GM23338 (cell line): ENCODE measurements at regions not wholly inside any gene's neighbourhood (a gene's known extent, or its start where the extent isn't known, plus 50 kb on each side); places are given as distances from the start of the nearest gene placed in this dataset.

Experiments used
- ATAC-seq: fragments of 200-7000 bp; cut with Tn5 transposase; 3 replicates; pipeline ENCODE4 v1.9.1; 2020
- DNase-seq: peaks from one replicate; pipeline ENCODE4 v3.0.0-alpha.2; 2015; ENCODE audit warnings: low spot score
- H2AFZ ChIP-seq: fragments of 200-600 bp; sonication (generic); 2 replicates; pipeline ENCODE4 v1.8.0; 2016; ENCODE audit warnings: antibody characterized with exemption, mild to moderate bottlenecking, moderate library complexity
- H3F3A ChIP-seq: fragments of 200-600 bp; sonication (generic); replicated peaks from 2 replicates; pipeline ENCODE4 v1.8.0; 2017; ENCODE audit warnings: antibody characterized with exemption, mixed run types, low read depth
- H3K27ac ChIP-seq: fragments of 200-600 bp; sonication (generic); 2 replicates; pipeline ENCODE4 v1.6.1; 2016; ENCODE audit warnings: low read depth
- H3K27me3 ChIP-seq: fragments of 200-600 bp; sonication (generic); 2 replicates; pipeline ENCODE4 v1.8.0; 2016; ENCODE audit warnings: mild to moderate bottlenecking, mixed run types, moderate library complexity; ENCODE audit not compliant: insufficient read depth
- H3K36me3 ChIP-seq: fragments of 200-600 bp; sonication (generic); 2 replicates; pipeline ENCODE4 v1.8.0; 2016; ENCODE audit warnings: mild to moderate bottlenecking; ENCODE audit not compliant: insufficient read depth
- H3K4me1 ChIP-seq: fragments of 200-600 bp; sonication (generic); 2 replicates; pipeline ENCODE4 v1.8.0; 2016; ENCODE audit warnings: mild to moderate bottlenecking, moderate library complexity; ENCODE audit not compliant: insufficient read depth
- H3K4me2 ChIP-seq: fragments of 200-600 bp; sonication (generic); 2 replicates; pipeline ENCODE4 v1.7.1; 2017; ENCODE audit warnings: mixed run types
- H3K4me3 ChIP-seq: fragments of 200-600 bp; sonication (generic); 2 replicates; pipeline ENCODE4 v1.6.1; 2016; ENCODE audit warnings: mixed run types
- H3K79me2 ChIP-seq: fragments of 200-600 bp; sonication (generic); replicated peaks from 2 replicates; pipeline ENCODE4 v1.8.0; 2017; ENCODE audit warnings: mild to moderate bottlenecking; ENCODE audit not compliant: insufficient read depth
- H3K9me2 ChIP-seq: fragments of 200-600 bp; sonication (generic); 2 replicates; pipeline ENCODE4 v1.8.0; 2017; ENCODE audit not compliant: insufficient read depth
- H4K20me1 ChIP-seq: fragments of 200-600 bp; sonication (generic); replicated peaks from 2 replicates; pipeline ENCODE4 v1.8.0; 2017; ENCODE audit warnings: mild to moderate bottlenecking; ENCODE audit not compliant: insufficient read depth
- H3K27ac Mint-ChIP-seq: 2 replicates; pipeline ENCODE4 v1.8.0; 2020; ENCODE audit warnings: inconsistent platforms, mild to moderate bottlenecking, moderate library complexity, mixed read lengths
- H3K27me3 Mint-ChIP-seq: 3 replicates; pipeline ENCODE4 v1.8.0; 2022; ENCODE audit warnings: low read depth, mild to moderate bottlenecking, moderate library complexity, mixed read lengths, inconsistent platforms; ENCODE audit not compliant: insufficient read depth, poor library complexity
- H3K36me3 Mint-ChIP-seq: 3 replicates; pipeline ENCODE4 v1.8.0; 2021; ENCODE audit warnings: low read depth, mild to moderate bottlenecking, inconsistent platforms, moderate library complexity, mixed read lengths
- H3K4me1 Mint-ChIP-seq: 3 replicates; pipeline ENCODE4 v1.8.0; 2020; ENCODE audit warnings: mild to moderate bottlenecking, inconsistent platforms, mixed read lengths
- H3K4me3 Mint-ChIP-seq: 3 replicates; pipeline ENCODE4 v1.8.0; 2021; ENCODE audit warnings: moderate library complexity, mild to moderate bottlenecking, inconsistent platforms, mixed read lengths
- H3K9me3 Mint-ChIP-seq: 3 replicates; pipeline ENCODE4 v1.8.0; 2020; ENCODE audit warnings: moderate library complexity, mild to moderate bottlenecking, inconsistent platforms, mixed read lengths
- EZH2phosphoT487 ChIP-seq: fragments of 200-600 bp; sonication (generic); IDR thresholded peaks from one replicate; pipeline ENCODE4 v1.8.1; 2018; ENCODE audit warnings: antibody characterized with exemption; ENCODE audit not compliant: unreplicated experiment
- JUNB ChIP-seq: IDR thresholded peaks from one replicate; pipeline ENCODE4 v1.6.1; 2016; ENCODE audit warnings: antibody characterized with exemption; ENCODE audit not compliant: unreplicated experiment
- NANOG ChIP-seq: IDR thresholded peaks from 2 replicates; pipeline ENCODE4 v1.6.1; 2016; ENCODE audit warnings: antibody characterized with exemption, borderline replicate concordance
- POLR2AphosphoS5 ChIP-seq: IDR thresholded peaks from 2 replicates; pipeline ENCODE4 v1.6.1; 2016; ENCODE audit warnings: antibody characterized with exemption, low read depth
- STAT1 ChIP-seq: IDR thresholded peaks from one replicate; pipeline ENCODE4 v1.6.1; 2016; ENCODE audit warnings: antibody characterized with exemption; ENCODE audit not compliant: unreplicated experiment
- ZNF114 ChIP-seq: fragments of 250-450 bp; sonication (Bioruptor Pico); IDR thresholded peaks from 2 replicates; pipeline ENCODE4 v1.5.0; 2020; ENCODE audit warnings: mild to moderate bottlenecking, moderate library complexity
- ZNF331 ChIP-seq: fragments of 250-450 bp; sonication (Bioruptor Pico); IDR thresholded peaks from 2 replicates; pipeline ENCODE4 v1.5.0; 2020; ENCODE audit warnings: low read depth, mild to moderate bottlenecking, moderate library complexity
- TF ChIP-seq, protein P1 (sequence below): IDR thresholded peaks from 2 replicates; pipeline ENCODE4 v1.6.1; 2016; ENCODE audit warnings: antibody characterized with exemption
- TF ChIP-seq, protein P2 (sequence below): IDR thresholded peaks from one replicate; pipeline ENCODE4 v1.6.1; 2018; ENCODE audit warnings: antibody characterized with exemption; ENCODE audit not compliant: unreplicated experiment
- TF ChIP-seq, protein P3 (sequence below), 2 experiments: fragments of 200-600 bp in 1 of 2; sonication (generic) in 1 of 2; conservative IDR thresholded peaks; 2 replicates each; pipeline versions ENCODE4 v1.5.1 to v1.6.1; 2016 to 2017; ENCODE audit warnings: antibody characterized with exemption in 2 of 2, low read depth in 2 of 2, mild to moderate bottlenecking in 2 of 2, moderate library complexity in 1 of 2

- Histone ChIP-seq H3K27me3 (peaks cover 13% of the 10 kb centered on the region; the same call in 1 of the 2 replicates), H3K27ac (no peak overlapping the region), H3K4me3 (no peak overlapping the region), H3K36me3 (no peaks in the 10 kb centered on the region), H3K9me2 (no peaks in the 10 kb centered on the region), H4K20me1 (no peaks in the 10 kb centered on the region), H3K79me2 (no peaks in the 10 kb centered on the region), H2AFZ (no peak overlapping the region), H3F3A (no peaks in the 10 kb centered on the region), H3K4me2 (no peak overlapping the region), H3K4me1 (no peaks in the 10 kb centered on the region)
- Mint-ChIP-seq H3K4me1 (peaks cover 3% of the 10 kb centered on the region; the same call in 2 of the 3 replicates), H3K9me3 (no peaks in the 10 kb centered on the region), H3K4me3 (no peak overlapping the region), H3K36me3 (no peaks in the 10 kb centered on the region), H3K27me3 (peaks cover 9% of the 10 kb centered on the region), H3K27ac (no peak overlapping the region)
- DNase-seq (no peak), ATAC-seq (no peak)
- TF ChIP-seq ZNF114 (CRISPR knock-in tag): no peak
Observed at GRCh38 chr18:22339913-22340312, 77.8 kb downstream of the CTAGE1 start.

- TF ChIP-seq POLR2AphosphoS5 (no peak), STAT1 (no peak), JUNB (no peak), NANOG (no peak), ZNF114 (CRISPR knock-in tag) (no peak), ZNF331 (no peak), EZH2phosphoT487 (no peak)
- TF ChIP-seq, protein P1, sequence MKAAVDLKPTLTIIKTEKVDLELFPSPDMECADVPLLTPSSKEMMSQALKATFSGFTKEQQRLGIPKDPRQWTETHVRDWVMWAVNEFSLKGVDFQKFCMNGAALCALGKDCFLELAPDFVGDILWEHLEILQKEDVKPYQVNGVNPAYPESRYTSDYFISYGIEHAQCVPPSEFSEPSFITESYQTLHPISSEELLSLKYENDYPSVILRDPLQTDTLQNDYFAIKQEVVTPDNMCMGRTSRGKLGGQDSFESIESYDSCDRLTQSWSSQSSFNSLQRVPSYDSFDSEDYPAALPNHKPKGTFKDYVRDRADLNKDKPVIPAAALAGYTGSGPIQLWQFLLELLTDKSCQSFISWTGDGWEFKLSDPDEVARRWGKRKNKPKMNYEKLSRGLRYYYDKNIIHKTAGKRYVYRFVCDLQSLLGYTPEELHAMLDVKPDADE: no peak
- TF ChIP-seq, protein P2, sequence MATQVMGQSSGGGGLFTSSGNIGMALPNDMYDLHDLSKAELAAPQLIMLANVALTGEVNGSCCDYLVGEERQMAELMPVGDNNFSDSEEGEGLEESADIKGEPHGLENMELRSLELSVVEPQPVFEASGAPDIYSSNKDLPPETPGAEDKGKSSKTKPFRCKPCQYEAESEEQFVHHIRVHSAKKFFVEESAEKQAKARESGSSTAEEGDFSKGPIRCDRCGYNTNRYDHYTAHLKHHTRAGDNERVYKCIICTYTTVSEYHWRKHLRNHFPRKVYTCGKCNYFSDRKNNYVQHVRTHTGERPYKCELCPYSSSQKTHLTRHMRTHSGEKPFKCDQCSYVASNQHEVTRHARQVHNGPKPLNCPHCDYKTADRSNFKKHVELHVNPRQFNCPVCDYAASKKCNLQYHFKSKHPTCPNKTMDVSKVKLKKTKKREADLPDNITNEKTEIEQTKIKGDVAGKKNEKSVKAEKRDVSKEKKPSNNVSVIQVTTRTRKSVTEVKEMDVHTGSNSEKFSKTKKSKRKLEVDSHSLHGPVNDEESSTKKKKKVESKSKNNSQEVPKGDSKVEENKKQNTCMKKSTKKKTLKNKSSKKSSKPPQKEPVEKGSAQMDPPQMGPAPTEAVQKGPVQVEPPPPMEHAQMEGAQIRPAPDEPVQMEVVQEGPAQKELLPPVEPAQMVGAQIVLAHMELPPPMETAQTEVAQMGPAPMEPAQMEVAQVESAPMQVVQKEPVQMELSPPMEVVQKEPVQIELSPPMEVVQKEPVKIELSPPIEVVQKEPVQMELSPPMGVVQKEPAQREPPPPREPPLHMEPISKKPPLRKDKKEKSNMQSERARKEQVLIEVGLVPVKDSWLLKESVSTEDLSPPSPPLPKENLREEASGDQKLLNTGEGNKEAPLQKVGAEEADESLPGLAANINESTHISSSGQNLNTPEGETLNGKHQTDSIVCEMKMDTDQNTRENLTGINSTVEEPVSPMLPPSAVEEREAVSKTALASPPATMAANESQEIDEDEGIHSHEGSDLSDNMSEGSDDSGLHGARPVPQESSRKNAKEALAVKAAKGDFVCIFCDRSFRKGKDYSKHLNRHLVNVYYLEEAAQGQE: no peak
- TF ChIP-seq, protein P3, sequence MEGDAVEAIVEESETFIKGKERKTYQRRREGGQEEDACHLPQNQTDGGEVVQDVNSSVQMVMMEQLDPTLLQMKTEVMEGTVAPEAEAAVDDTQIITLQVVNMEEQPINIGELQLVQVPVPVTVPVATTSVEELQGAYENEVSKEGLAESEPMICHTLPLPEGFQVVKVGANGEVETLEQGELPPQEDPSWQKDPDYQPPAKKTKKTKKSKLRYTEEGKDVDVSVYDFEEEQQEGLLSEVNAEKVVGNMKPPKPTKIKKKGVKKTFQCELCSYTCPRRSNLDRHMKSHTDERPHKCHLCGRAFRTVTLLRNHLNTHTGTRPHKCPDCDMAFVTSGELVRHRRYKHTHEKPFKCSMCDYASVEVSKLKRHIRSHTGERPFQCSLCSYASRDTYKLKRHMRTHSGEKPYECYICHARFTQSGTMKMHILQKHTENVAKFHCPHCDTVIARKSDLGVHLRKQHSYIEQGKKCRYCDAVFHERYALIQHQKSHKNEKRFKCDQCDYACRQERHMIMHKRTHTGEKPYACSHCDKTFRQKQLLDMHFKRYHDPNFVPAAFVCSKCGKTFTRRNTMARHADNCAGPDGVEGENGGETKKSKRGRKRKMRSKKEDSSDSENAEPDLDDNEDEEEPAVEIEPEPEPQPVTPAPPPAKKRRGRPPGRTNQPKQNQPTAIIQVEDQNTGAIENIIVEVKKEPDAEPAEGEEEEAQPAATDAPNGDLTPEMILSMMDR (conservative IDR thresholded peaks at IDR 0.05; ENCODE audit: low read depth in 2 of 2): no peak
- Histone ChIP-seq H3K79me2 (no peaks in the 10 kb centered on the region), H3K27me3 (no peaks in the 10 kb centered on the region; the same call in 1 of the 2 replicates), H3K27ac (no peak overlapping the region), H3K4me3 (no peak overlapping the region), H3K4me1 (no peaks in the 10 kb centered on the region), H3F3A (no peaks in the 10 kb centered on the region), H3K4me2 (no peak overlapping the region), H4K20me1 (no peaks in the 10 kb centered on the region), H2AFZ (no peak overlapping the region), H3K9me2 (no peaks in the 10 kb centered on the region), H3K36me3 (no peaks in the 10 kb centered on the region)
- H3K27me3 Mint-ChIP-seq: peaks cover 9% of the 10 kb centered on the region
- H3K36me3 Mint-ChIP-seq: no peaks in the 10 kb centered on the region
- no peak overlapping the region for H3K27ac Mint-ChIP-seq
- no peaks in the 10 kb centered on the region for H3K9me3 Mint-ChIP-seq
- peaks cover 3% of the 10 kb centered on the region; the same call in 2 of the 3 replicates for H3K4me1 Mint-ChIP-seq
- DNase-seq (no peak), ATAC-seq (no peak)
- no peak overlapping the region for H3K4me3 Mint-ChIP-seq
Observed at GRCh38 chr18:22337833-22338232, 79.9 kb downstream of the CTAGE1 start.
